SK-N-SH (cell line): ENCODE measurements at regions not wholly inside any gene's neighbourhood (a gene's known extent, or its start where the extent isn't known, plus 50 kb on each side); places are given as distances from the start of the nearest gene placed in this dataset.

Source experiments
- CTCF ChIA-PET: fragments of 300-600, 350-600 bp; formaldehyde crosslinking; extraction: SDS; loops from one replicate; lab custom pipeline; 2021; lab: Yijun Ruan, JAX
- POLR2A ChIA-PET: fragments of 350-600 bp; sonication (Branson Sonifier 250); formaldehyde crosslinking; extraction: SDS; loops from one replicate; lab custom pipeline; 2020; ENCODE audit warnings: antibody characterized with exemption, inconsistent platforms; lab: Yijun Ruan, JAX
- DNase-seq: peaks from one replicate; pipeline ENCODE4 v3.0.0; 2012
- H2AFZ ChIP-seq: fragments of 200-600 bp; sonication (generic); 2 replicates; pipeline ENCODE4 v1.8.1; 2016; ENCODE audit warnings: antibody characterized with exemption, mild to moderate bottlenecking, low read depth
- H3F3A ChIP-seq: fragments of 200-600 bp; sonication (generic); replicated peaks from 2 replicates; pipeline ENCODE3; 2016; ENCODE audit warnings: antibody characterized with exemption, mild to moderate bottlenecking; ENCODE audit not compliant: insufficient read depth
- H3K27ac ChIP-seq, 2 experiments: fragments of 200-500 bp in 1 of 2; fragments of 200-600 bp in 1 of 2; sonication (Bioruptor generic) in 1 of 2; sonication (generic), shearing (Covaris generic) in 1 of 2; 2 replicates each; pipeline versions ENCODE4 v1.5.1 to v1.6.1; 2014 to 2016; ENCODE audit warnings: low read depth in 2 of 2, inconsistent platforms in 1 of 2, low read length in 1 of 2, mild to moderate bottlenecking in 1 of 2, mixed read lengths in 1 of 2
- H3K27me3 ChIP-seq: fragments of 200-600 bp; sonication (generic), shearing (Covaris generic); 2 replicates; pipeline ENCODE4 v1.6.1; 2016; ENCODE audit warnings: mixed run types; ENCODE audit not compliant: insufficient read depth
- H3K36me3 ChIP-seq, 2 experiments: fragments of 200-500 bp in 1 of 2; fragments of 200-600 bp in 1 of 2; sonication (Bioruptor generic) in 1 of 2; sonication (generic) in 1 of 2; replicated peaks in 1 of 2; 2 replicates each; pipeline versions ENCODE3 to v1.5.1; 2014 to 2016; ENCODE audit warnings: low read length in 1 of 2, mild to moderate bottlenecking in 1 of 2; ENCODE audit not compliant: insufficient read depth in 2 of 2, control insufficient read depth in 1 of 2
- H3K4me1 ChIP-seq, 2 experiments: fragments of 200-500 bp in 1 of 2; fragments of 200-600 bp in 1 of 2; sonication (Bioruptor generic) in 1 of 2; sonication (generic), shearing (Covaris generic) in 1 of 2; 2 replicates each; pipeline versions ENCODE4 v1.5.1 to v1.6.1; 2014 to 2016; ENCODE audit warnings: low read depth in 1 of 2, low read length in 1 of 2, mixed run types in 1 of 2; ENCODE audit not compliant: insufficient read depth in 2 of 2, control insufficient read depth in 1 of 2
- H3K4me2 ChIP-seq: fragments of 200-600 bp; sonication (generic), shearing (Covaris generic); 2 replicates; pipeline ENCODE4 v1.6.1; 2017; ENCODE audit warnings: mixed run types
- H3K4me3 ChIP-seq, 2 experiments: fragments of 200-500 bp in 1 of 2; fragments of 200-600 bp in 1 of 2; sonication (Bioruptor generic) in 1 of 2; sonication (generic), shearing (Covaris generic) in 1 of 2; 2 replicates each; pipeline versions ENCODE4 v1.5.1 to v1.8.1; 2014 to 2016; ENCODE audit warnings: low read depth in 2 of 2, inconsistent platforms in 1 of 2, low read length in 1 of 2, mild to moderate bottlenecking in 1 of 2, mixed read lengths in 1 of 2, moderate library complexity in 1 of 2
- H3K79me2 ChIP-seq: fragments of 200-600 bp; sonication (generic); 2 replicates; pipeline ENCODE4 v1.8.1; 2017; ENCODE audit warnings: mild to moderate bottlenecking; ENCODE audit not compliant: insufficient read depth
- H3K9ac ChIP-seq: fragments of 200-600 bp; sonication (generic); 2 replicates; pipeline ENCODE4 v1.6.1; 2017; ENCODE audit warnings: mixed run types
- H3K9me2 ChIP-seq: fragments of 200-600 bp; sonication (generic); 2 replicates; pipeline ENCODE4 v1.6.1; 2017; ENCODE audit warnings: mixed run types
- H3K9me3 ChIP-seq: fragments of 200-600 bp; sonication (generic); 2 replicates; pipeline ENCODE4 v1.6.1; 2017; ENCODE audit warnings: mixed run types, mild to moderate bottlenecking, moderate library complexity
- H4K20me1 ChIP-seq: fragments of 200-600 bp; sonication (generic); 2 replicates; pipeline ENCODE4 v1.6.1; 2017; ENCODE audit warnings: mild to moderate bottlenecking, mixed run types; ENCODE audit not compliant: insufficient read depth
- CHD2 ChIP-seq: fragments of 150-350 bp; IDR thresholded peaks from 2 replicates; pipeline ENCODE4 v1.6.1; 2018; ENCODE audit warnings: low read length; ENCODE audit not compliant: partially characterized antibody
- ELF1 ChIP-seq: IDR thresholded peaks from 2 replicates; pipeline ENCODE4 v1.4.0; 2012
- EP300 ChIP-seq, 2 experiments: IDR thresholded peaks; 2 replicates each; pipeline versions ENCODE4 v1.4.0 to v1.6.1; 2012; ENCODE audit warnings: borderline replicate concordance in 1 of 2, low read depth in 1 of 2, low read length in 1 of 2
- EZH2phosphoT487 ChIP-seq: fragments of 200-600 bp; sonication (generic); IDR thresholded peaks from 2 replicates; pipeline ENCODE4 v1.6.1; 2017; ENCODE audit warnings: low read depth, mixed run types, mild to moderate bottlenecking, antibody characterized with exemption, moderate library complexity, borderline replicate concordance
- FOXM1 ChIP-seq: IDR thresholded peaks from 2 replicates; pipeline ENCODE4 v1.4.0; 2012; ENCODE audit warnings: low read depth, mild to moderate bottlenecking
- GABPA ChIP-seq: IDR thresholded peaks from 2 replicates; pipeline ENCODE4 v1.4.0; 2012; ENCODE audit warnings: low read depth, mild to moderate bottlenecking
- MXI1 ChIP-seq: IDR thresholded peaks from 2 replicates; pipeline ENCODE4 v1.6.1; 2012; ENCODE audit warnings: mild to moderate bottlenecking, low read depth, low read length, improper control_type of control experiment
- NRF1 ChIP-seq: IDR thresholded peaks from 2 replicates; pipeline ENCODE4 v1.6.1; 2012; ENCODE audit warnings: low read depth, mild to moderate bottlenecking, low read length
- POLR2AphosphoS5 ChIP-seq: IDR thresholded peaks from 2 replicates; pipeline ENCODE4 v1.6.1; 2012; ENCODE audit warnings: low read depth, low read length
- RAD21 ChIP-seq: IDR thresholded peaks from 2 replicates; pipeline ENCODE4 v1.6.1; 2012; ENCODE audit warnings: mild to moderate bottlenecking, low read length
- RXRA ChIP-seq: IDR thresholded peaks from 2 replicates; pipeline ENCODE4 v1.4.0; 2012; ENCODE audit warnings: low read depth, mild to moderate bottlenecking, borderline replicate concordance
- SIN3A ChIP-seq: IDR thresholded peaks from 2 replicates; pipeline ENCODE4 v1.6.1; 2012; ENCODE audit warnings: low read depth, mild to moderate bottlenecking, low read length, moderate library complexity, borderline replicate concordance
- SMC3 ChIP-seq: IDR thresholded peaks from 2 replicates; pipeline ENCODE4 v1.6.1; 2012; ENCODE audit warnings: low read depth, low read length, improper control_type of control experiment
- TCF12 ChIP-seq: IDR thresholded peaks from 2 replicates; pipeline ENCODE4 v1.4.0; 2012
- USF2 ChIP-seq: fragments of 150-350 bp; IDR thresholded peaks from 2 replicates; pipeline ENCODE4 v1.6.1; 2017; ENCODE audit warnings: antibody characterized with exemption, low read length, low read depth, borderline replicate concordance
- WGBS: methylation state at CpG from one replicate; pipeline ENCODE4 v1.1.6; 2017; ENCODE audit warnings: low lambda C conversion rate; 5-methylcytosine and 5-hydroxymethylcytosine counted together
- TF ChIP-seq, protein P1 (sequence below): IDR thresholded peaks from 2 replicates; pipeline ENCODE4 v1.4.0; 2012; ENCODE audit warnings: low read depth, borderline replicate concordance
- TF ChIP-seq, protein P2 (sequence below): IDR thresholded peaks from 2 replicates; pipeline ENCODE4; 2012
- TF ChIP-seq, protein P3 (sequence below): fragments of 200-600 bp; sonication (generic); IDR thresholded peaks from 2 replicates; pipeline ENCODE4 v1.6.1; 2017; ENCODE audit warnings: antibody characterized with exemption, mild to moderate bottlenecking, moderate library complexity
- TF ChIP-seq, protein P4 (sequence below): IDR thresholded peaks from 2 replicates; pipeline ENCODE4 v1.4.0; 2012; ENCODE audit warnings: low read depth, borderline replicate concordance

DNA sequence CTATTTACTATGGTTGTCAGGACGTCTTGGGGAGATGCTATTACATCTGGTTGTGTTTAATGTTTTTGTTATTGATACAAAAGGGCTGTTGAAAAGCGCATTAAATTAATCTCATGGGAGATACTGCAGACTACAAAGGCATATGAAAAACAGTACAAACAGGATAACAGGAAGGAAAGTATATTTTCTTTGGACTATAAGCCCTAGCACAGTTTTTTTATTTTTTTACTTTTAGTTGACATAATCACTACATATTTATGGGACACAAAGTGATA, 341.3 kb downstream of the ARL4A start:
- no peaks in the 10 kb centered on the region for H3F3A ChIP-seq
- no peak overlapping the region for H2AFZ ChIP-seq
- TF ChIP-seq RXRA = no peak
- no peak for TF ChIP-seq EP300 (IDR thresholded peaks at IDR 0.05; ENCODE audit: borderline replicate concordance in 1 of 2, low read depth in 1 of 2, low read length in 1 of 2)
- TF ChIP-seq, protein P1, sequence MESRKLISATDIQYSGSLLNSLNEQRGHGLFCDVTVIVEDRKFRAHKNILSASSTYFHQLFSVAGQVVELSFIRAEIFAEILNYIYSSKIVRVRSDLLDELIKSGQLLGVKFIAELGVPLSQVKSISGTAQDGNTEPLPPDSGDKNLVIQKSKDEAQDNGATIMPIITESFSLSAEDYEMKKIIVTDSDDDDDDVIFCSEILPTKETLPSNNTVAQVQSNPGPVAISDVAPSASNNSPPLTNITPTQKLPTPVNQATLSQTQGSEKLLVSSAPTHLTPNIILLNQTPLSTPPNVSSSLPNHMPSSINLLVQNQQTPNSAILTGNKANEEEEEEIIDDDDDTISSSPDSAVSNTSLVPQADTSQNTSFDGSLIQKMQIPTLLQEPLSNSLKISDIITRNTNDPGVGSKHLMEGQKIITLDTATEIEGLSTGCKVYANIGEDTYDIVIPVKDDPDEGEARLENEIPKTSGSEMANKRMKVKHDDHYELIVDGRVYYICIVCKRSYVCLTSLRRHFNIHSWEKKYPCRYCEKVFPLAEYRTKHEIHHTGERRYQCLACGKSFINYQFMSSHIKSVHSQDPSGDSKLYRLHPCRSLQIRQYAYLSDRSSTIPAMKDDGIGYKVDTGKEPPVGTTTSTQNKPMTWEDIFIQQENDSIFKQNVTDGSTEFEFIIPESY = no peak
- TF ChIP-seq SMC3 = no peak
- TF ChIP-seq RAD21 = no peak
- no peak for TF ChIP-seq POLR2AphosphoS5
- TF ChIP-seq SIN3A = no peak
- no peak for TF ChIP-seq GABPA
- TF ChIP-seq ELF1 = no peak
- no peak for TF ChIP-seq CHD2
- no peak for TF ChIP-seq MXI1
- no peak for TF ChIP-seq TCF12
- TF ChIP-seq, protein P2, sequence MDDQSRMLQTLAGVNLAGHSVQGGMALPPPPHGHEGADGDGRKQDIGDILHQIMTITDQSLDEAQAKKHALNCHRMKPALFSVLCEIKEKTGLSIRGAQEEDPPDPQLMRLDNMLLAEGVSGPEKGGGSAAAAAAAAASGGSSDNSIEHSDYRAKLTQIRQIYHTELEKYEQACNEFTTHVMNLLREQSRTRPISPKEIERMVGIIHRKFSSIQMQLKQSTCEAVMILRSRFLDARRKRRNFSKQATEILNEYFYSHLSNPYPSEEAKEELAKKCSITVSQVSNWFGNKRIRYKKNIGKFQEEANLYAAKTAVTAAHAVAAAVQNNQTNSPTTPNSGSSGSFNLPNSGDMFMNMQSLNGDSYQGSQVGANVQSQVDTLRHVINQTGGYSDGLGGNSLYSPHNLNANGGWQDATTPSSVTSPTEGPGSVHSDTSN = no peak
- TF ChIP-seq NRF1 = no peak
- no peak for TF ChIP-seq FOXM1
- no peak for TF ChIP-seq USF2
- TF ChIP-seq, protein P3, sequence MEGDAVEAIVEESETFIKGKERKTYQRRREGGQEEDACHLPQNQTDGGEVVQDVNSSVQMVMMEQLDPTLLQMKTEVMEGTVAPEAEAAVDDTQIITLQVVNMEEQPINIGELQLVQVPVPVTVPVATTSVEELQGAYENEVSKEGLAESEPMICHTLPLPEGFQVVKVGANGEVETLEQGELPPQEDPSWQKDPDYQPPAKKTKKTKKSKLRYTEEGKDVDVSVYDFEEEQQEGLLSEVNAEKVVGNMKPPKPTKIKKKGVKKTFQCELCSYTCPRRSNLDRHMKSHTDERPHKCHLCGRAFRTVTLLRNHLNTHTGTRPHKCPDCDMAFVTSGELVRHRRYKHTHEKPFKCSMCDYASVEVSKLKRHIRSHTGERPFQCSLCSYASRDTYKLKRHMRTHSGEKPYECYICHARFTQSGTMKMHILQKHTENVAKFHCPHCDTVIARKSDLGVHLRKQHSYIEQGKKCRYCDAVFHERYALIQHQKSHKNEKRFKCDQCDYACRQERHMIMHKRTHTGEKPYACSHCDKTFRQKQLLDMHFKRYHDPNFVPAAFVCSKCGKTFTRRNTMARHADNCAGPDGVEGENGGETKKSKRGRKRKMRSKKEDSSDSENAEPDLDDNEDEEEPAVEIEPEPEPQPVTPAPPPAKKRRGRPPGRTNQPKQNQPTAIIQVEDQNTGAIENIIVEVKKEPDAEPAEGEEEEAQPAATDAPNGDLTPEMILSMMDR = no peak
- TF ChIP-seq, protein P4, sequence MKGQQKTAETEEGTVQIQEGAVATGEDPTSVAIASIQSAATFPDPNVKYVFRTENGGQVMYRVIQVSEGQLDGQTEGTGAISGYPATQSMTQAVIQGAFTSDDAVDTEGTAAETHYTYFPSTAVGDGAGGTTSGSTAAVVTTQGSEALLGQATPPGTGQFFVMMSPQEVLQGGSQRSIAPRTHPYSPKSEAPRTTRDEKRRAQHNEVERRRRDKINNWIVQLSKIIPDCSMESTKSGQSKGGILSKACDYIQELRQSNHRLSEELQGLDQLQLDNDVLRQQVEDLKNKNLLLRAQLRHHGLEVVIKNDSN = no peak
- TF ChIP-seq EZH2phosphoT487 = no peak
- H4K20me1 ChIP-seq = no peaks in the 10 kb centered on the region
- 8% methylated on average over 2 of the region's 2 CpGs for WGBS
- H3K9me2 ChIP-seq = no peaks in the 10 kb centered on the region
- no peak overlapping the region for H3K4me2 ChIP-seq
- H3K36me3 ChIP-seq = no peaks in the 10 kb centered on the region
- CTCF ChIA-PET = interaction anchor here (0.7 kb wide), 1 partner anchor 237 kb away, joined by 3 read pairs; no protein-coding TSS in a partner anchor
- no peaks in the 10 kb centered on the region for H3K9me3 ChIP-seq
- no peaks in the 10 kb centered on the region for H3K79me2 ChIP-seq
- H3K27me3 ChIP-seq = peaks cover 5% of the 10 kb centered on the region; the same call in 1 of the 2 replicates
- no peaks in the 10 kb centered on the region for H3K4me1 ChIP-seq
- no peak overlapping the region for H3K27ac ChIP-seq
- DNase-seq = no peak
- H3K4me3 ChIP-seq = no peak overlapping the region
- H3K9ac ChIP-seq = no peak overlapping the region
- POLR2A ChIA-PET = no interaction called here
